GM21528 (cell line): ENCODE measurements at regions not wholly inside any gene's neighbourhood (a gene's known extent, or its start where the extent isn't known, plus 50 kb on each side); places are given as distances from the start of the nearest gene placed in this dataset.

Source experiments
- ATAC-seq: cut with Tn5 transposase; IDR thresholded peaks from one replicate; pipeline ENCODE4 v1.9.1; 2021; ENCODE audit warnings: mild to moderate bottlenecking, moderate library complexity; ENCODE audit not compliant: unreplicated experiment, low FRiP score

DNA sequence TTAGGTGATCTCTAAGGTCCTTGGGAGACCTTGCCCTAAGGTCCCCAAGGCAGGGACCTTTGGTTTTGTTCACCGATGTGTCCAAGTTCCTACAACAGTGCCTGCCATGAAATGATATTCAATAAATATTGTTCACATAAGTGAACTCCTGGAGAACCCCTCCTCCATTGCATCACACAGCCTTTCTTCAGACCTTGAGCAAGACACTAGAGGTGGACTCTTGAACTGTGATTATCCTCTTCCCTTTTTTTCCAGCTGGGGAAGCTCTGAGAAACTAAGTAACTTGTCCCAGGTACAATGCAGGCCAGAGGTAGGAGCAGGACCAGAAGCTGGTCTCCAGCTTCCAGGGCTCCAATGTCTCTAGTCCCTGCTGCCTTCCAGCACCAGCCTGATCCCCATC lies 76.6 kb upstream of the LMO1 start:
- no peak for ATAC-seq

DNA sequence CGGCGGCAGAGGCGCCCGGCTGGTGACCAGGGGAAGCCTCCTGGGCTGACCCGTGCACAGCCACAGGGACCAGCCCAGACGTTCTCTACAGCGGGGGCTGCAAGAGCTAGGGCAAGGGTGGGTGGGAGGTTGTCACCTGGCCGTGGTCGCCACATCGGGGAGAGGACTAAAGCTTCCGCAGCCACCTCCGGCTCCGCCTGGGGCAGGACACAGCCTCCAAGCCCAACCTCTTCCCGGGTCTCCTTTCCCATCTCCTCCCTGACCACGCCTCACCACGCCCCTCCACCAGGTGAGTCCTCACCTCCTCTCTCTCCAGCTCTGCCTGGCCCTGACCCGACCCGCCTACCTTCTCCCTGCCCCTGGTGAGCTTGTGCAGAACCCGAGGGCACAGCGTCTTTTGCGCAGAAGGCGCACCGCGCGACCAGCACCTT lies 75.9 kb upstream of the LMO1 start:
- no peak for ATAC-seq

DNA sequence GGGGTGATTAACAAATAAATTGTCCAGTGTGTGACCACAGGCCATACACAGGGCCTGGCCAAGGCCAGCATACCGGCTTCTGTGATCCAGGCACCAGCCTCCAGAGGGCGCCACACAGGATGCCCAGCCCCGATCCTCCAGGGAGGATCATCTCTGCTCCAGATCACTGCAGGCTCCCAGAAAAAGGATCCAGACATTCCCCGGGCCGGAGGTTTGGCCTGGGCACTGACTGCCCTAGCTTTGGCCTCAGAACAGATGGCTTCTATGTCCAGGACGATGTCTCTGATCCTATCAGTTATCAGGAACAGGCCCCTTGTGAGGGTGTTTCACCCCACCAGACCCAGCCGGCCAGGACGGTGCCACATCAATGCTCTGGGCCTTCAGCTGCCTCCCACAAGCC lies 74.5 kb upstream of the LMO1 start:
- no peak for ATAC-seq

DNA sequence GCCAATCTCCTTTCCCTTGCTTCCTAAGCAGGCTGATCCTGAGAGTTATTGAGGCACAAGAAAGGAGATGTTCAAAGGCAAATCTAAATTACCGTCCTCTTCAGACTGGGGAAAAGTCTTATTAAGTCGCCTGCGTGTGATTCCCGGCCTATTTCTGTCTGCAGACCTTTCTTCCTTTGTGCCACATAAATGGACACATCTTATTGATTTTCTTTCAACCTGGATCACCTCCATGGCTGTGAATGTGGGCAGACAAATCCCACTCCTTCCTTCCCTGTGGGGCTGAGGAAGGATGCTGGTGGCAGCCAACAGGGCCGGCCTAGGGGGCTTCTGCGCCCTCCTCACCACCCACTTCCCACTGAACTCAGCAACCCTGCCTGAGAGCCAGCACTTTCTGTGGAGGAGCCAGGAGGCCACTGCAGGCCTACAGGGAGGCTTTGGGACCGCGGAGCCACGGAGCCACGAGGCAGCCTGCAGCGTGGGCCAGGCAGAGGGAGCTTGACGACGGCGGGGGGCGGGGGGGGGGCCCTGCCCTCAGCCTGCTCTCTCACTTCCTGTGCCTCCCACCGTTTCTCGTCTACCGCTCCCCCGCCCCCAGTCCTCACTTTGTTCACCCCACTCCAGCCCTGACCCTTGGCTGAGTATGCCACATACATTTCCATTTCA lies 73.6 kb upstream of the LMO1 start:
- ATAC-seq, result no peak

DNA sequence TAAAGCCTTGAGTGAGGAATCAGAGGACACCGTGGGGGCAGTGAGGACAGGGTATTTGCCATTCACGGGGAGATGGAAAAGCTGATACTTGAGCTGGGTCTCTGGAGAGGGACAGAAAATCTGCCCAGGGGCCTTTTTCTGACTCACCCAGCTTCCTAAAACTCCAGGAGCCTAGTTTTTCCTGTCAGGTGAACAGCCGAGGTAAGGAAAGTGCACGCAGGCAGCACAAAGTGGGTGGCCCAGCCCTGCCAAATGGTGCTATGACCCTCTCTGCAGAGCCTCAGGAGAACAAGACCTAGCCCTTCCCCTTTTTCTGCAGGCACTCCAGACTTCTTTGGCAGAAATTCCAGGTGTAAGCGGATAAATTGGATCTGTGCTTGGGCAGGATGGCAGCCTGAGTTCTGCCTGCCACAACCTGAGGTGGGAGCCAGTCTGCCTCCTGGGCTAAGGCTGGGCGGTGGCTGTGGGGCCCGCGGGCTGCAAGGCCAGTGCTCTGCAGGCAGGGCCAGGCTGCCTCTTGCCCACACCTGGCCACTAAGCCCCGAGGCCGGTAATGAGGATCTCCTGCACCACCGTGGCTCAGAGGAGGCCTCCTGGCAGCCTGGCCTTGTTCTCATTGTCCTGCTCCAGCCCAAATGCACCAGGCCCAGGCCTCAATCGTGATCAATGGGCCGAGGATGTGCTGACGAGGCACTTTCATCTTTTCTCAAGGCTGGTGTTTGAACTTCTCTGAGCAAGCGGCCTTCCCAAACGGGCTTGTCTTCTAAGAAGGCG lies 72.9 kb upstream of the LMO1 start:
- ATAC-seq, result no peak

DNA sequence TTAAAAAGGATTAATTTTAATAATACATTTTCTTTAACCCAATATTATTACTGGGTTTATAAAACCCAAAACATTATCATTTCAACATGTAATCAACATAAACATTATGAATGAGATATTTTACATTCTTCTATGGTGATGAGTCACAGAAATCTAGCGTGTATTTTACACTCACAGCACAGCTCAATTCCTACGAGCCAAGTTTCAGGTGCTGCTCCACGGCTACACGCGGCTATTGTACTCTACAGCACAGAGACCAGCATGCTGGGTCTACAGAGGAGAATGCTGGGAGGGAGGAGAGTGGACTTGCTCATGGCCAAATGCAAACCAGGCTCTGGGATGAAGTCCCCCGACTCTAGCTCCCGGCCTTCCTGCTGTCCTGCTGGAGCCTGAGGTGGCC lies 72.0 kb upstream of the LMO1 start:
- no peak for ATAC-seq

DNA sequence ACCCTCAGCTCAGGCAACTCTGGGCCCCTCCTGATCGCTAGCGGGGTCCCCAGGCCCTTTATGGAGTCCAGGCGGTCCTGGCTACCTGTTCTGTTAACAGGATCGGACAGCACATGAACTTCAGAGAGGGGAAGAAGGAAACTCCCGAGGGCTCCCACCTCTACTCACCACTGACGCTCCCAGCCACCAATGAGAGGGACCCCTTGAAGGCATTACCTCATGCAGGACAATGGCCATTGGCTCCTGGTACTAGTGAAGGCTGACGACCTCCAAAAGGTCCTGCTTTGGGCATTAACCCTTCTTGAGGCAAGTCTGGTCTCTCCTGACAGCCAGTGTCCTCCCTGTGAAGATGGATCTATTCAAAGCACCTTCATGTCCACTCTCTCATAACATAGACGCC lies 71.5 kb upstream of the LMO1 start:
- no peak for ATAC-seq

DNA sequence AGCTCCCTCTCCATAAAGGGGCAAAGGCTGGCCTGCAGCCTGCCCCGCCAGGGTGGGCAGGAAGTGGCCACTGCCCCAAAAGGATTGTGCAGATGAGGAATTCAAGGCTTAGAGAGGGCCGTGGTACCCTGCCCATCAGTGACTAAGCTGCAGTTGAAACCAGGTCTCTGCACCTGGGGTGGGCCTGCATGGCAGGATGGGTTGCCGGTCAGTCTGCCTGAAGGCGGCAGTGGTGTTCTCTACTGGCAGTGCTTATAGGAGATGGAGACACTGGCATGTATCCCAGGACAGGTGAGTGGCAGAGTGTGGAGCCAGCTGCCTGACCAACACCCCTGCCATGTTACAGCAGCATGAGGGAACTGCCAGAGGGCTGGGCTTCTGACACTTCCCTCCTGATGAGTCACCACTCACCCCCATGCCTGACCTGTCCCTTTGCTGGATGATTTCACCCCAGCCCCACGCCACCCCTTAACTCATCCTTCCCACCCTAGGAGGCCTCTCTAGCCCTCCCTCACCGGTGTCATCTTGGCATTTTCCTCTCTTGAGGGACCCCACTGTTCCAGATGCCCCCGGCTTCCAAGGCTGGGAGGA lies 70.2 kb upstream of the LMO1 start:
- ATAC-seq, result no peak

DNA sequence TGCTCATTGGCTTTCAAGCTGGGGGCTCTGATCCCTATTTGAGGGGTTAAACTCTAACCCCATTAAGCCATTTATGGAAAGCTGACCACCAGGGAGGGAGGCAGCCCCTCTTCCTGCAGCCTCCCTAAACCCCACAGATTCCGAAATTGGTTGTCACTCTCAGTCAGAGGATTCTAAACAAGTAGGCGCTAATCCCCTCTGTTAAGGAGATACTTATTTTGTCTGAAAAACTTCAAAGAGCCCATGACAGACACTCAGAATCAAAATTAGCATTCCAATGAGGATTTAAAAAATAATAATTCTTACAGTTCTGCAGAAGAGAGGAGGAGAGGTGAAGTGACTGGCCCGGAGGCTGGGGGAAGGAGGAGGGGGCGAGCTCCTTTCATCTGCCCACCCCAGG lies 69.7 kb upstream of the LMO1 start:
- no peak for ATAC-seq

DNA sequence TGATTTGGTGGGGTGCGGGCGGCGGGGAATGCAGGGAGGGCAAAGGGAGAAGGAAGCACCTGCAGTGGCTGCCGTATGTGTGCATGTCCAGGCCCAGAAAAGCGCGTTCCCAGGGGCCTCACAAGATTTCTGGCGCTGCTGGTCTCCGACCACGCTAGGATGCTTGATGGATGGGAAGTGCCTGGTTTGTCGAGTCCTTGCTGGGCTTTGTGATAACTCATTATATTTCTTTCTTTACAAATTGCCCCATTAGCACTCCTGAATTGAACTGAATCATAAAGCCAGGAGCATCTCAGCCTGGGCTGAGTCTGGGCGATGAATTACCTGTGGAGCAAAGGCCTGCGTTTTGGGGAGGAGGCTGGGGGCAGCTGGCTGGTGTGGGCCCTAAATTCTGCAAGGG lies 69.2 kb upstream of the LMO1 start:
- no peak for ATAC-seq

DNA sequence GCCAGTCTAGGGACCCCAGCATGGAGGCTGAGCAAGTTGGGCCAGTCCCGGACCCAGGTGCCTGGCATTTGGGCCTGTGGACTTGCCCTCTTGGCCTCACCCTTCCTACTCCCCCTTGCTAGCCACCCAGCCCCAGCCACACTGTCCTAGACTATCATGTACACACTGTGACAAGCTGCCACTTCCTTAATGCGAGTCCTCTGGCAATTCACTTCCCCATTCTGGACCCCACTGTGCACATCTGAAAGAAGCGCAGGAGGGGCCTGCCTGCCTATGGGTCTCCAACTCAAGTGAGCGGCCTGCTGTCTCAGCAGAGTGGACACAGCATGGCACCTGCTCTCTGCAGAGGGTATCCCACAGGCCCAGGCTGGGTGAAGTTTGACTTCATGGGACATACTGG lies 68.5 kb upstream of the LMO1 start:
- ATAC-seq, result no peak

DNA sequence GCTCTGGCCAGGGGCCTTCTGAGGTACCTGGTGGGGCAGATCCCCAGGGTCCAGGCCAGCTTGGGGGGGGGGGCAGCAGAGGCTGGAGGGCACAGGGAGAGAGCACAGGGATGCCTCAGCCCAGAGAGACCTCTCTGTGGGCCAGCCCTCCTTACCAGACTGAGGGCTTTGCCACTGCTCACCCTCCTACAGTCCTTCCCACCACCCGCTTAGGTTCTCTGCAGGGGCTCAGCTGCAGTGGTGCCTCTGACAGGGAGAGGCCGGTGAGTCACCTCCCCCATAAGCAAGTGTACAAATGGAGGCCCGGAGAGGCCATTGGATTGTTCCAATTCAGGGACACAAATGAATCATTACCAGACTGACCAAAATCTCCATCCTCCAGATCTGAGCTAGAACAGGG lies 68.1 kb upstream of the LMO1 start:
- no peak for ATAC-seq

DNA sequence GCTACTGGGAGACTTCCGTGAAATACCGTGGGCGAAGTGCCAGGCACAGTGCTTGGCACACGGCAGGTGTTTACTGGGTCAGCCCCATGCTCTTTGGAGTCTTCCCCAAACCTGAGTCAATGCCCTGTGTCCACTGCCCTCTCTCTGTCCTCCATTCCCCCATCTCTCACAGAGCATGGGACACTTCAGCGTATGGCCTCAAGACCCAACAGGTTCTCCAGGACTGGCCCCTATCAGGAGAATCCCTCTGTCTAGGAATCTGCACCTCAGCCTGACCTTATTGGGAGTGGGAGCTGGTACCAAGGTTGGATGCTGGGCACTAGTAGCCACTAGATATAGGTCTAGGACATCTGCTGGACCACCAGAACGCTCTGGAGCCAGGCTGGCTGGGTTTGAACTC lies 67.2 kb upstream of the LMO1 start:
- ATAC-seq, result no peak

DNA sequence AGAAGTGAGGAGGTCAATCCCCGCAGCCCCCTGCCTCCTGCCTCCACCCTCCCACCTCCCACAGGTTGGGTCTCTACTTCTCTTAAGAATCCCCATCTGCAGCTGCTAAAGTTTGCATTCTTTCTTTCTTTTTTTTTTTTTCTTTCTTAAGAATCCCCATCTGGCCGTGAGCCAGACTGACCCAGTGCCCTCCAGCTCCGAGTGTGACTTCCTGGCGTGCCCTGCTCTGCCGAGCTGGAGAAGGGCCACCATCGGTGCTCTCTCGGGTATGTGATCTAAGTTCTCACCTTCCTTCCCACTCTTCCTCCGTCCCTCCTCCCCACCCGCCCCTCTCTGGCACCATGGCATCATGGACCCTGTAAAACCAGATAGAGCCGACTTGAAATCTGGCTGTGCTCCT lies 66.7 kb upstream of the LMO1 start:
- ATAC-seq, result no peak

DNA sequence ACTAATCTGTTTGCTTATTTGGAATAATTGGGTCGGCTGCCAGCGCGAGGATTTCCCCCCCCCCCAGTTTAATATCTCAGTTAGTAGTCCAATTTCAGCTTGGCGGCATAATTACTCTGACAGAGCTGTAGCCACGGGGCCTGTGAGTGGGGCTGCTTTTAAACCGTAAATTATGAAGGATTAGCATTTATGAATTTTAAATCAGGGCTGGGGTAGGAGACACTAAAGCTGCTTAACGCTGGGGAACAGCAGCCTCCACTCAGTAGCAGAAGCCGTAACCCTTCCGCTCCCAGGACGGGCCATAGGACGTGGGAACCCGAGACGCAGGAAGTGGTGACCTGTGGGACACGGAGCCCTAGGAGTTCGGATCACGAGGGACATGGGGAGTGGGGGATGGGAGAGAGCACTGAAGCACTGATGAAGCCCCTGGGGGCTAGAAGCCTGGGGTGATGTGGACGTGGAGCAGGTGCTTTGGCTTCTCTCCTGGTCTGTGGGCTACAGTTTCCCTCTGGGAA lies 66.2 kb upstream of the LMO1 start:
- no peak for ATAC-seq

DNA sequence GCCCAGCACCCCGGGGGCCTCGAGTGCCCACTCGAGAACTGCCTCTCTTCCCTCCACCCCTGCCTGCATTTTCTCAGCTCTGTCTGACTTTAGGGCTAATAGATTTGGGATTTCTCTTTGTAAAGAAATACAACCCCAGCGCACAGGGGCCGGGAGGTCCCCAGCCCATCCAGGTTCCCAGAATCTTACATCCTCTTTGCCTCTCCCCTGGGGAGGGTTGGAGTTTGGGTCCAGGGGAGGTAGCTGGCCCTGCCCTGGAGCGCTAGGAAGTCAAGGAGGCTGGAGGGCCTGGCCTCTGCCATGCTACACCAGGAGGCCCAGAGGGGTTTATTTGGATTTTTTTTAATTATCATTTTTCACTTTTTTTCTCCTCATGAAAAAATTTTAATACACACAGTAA lies 65.7 kb upstream of the LMO1 start:
- ATAC-seq, result no peak

DNA sequence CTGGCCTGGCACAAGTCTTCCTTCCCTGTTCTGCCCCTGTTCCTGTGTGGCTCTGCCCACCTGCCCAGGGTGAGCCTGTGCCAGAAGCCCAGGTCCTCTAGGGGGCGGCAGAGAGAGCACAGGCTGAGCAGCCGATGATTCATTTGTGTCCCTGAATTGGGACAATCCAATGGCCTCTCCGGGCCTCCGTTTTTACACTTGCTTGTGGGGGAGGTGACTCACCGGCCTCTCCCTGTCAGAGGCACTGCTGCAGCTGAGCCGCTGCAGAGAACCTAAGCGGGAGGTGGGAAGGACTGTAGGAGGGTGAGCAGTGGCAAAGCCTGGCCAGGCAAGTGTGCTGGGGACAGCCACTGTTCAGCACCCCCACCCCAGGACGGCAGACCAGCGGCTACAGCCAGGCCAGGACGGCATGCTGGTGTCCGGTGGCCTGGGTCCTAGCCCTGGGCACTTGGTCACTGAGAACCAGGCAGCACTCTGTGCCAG lies 65.2 kb upstream of the LMO1 start:
- peak; percentile 77 for ATAC-seq

DNA sequence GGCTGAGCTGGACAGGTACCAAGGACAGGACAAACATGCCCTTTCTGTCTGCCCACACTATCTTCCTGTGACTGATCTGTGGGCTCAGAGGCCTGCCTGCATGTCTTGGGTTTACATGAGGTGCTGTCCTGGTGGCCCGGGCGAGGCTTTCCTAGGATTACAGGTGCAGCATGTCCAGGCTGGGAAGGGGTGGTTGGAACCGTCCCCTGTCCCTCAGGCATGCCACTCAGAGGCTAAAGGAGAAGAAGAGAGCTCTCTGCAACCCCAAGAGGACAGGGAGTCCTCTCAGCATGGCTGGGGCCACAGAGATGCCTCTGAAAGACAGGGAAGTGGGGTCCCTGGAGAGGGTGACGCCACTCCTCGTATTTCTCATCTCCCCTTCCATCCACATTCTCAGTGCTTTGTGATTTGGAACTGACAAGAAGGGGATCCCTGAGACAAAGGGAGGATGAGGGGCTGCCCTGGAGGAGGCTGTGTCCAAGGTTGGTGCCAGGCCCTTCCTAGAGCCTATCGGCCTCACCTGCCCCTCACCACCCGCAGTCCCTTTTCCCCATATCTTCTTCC lies 64.6 kb upstream of the LMO1 start:
- ATAC-seq, result peak; percentile 9

DNA sequence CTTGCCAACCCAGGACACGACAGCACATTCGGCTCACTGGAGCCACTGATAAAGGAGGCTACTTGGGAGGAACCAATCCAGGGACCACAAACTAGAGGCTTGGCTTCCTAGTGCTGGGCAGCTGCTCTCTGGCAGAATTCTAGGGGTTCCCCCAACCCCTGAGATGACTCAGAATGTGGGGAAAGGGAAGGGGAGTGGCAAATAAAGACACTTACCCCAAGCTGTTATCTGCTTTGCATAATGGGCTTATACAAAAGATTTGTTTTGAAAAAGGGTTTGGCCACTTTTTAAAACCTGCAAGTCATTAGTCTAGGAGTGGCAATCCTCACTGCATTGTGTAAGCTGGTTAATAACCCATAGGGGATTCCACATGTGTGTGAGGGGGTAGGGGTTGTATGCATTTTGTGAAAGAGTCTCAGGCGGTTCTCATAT lies 64.1 kb upstream of the LMO1 start:
- ATAC-seq, result no peak

DNA sequence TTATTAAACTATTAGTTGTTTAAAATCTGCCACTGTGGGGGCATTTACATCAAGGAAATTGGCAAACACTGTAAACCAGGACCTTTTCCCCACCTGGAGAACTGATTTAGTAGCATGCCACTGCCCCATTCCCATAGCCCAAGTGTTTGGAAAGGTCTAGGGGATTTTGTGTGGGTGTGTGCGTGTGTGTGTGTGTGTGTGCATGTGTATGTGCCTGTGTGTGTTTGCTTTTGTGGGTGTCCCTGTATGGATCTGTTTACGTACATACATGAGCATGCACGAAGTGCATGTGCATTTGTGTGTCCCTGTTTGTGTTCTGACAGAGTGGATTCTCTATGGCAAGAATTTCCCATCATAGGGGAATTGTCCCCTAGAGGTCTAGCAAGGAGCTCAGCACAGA lies 62.7 kb upstream of the LMO1 start:
- ATAC-seq, result no peak

DNA sequence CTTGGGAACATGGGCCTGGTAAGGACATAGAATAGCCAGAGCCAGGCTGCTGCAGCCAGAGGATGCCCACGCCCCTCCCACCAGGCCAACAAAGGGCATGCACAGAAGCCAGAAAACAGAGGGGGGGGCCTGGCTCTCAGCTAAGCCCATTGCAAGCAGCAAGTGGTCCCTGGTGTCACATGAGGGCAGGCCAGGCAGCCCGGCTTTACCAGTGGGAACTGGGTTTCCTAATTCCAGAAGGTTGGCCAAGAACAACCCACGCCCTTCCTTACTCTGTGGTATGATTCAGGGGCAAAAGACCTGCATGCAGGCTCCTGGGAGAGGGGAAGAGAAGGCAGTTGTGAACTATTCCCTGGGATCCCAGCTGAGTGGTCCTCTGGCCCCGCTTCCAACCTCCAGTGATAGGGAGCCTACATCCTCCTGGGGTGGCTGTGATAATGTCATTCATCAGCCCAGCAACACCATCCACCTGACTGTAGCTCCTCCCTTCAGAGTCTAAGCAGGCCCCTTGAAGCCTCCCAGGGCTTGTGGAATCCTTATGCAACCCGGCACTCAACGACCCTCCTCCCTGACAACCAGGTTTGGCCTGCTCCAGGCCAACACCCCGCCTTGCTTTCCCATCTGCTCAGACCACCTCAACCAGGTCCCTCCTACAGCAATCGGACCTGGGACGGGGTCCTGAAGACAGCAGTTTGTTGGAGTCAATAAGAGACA lies 62.1 kb upstream of the LMO1 start:
- no peak for ATAC-seq
